ENCODE measurements at regions not wholly inside any gene's neighbourhood (a gene's known extent, or its start where the extent isn't known, plus 50 kb on each side); places are given as distances from the start of the nearest gene placed in this dataset.

DNA sequence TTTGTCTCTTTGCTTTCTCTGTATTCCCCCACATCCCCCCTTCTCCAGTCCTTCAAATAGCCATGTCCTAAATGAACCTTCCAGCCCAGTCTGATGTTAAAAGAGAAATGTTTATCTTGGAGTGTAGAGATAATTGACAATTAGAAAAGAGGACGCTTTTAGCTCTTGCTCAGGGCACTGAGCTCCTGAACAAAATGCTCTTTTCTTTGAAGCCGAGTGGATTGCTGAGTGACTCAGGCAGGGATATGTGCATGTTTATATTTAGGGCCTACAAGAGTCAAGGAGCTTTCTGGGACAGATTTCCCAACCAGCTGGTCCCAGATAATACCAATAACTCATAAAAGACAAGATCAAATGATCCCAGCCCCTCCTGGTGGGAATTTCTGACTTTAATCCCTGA is 88.0 kb upstream of the SETBP1 start:
- no peak for TF ChIP-seq CTCF (IDR thresholded peaks at IDR 0.05)
- peak; percentile 19 to 47 for TF ChIP-seq POLR2AphosphoS5 (IDR thresholded peaks at IDR 0.05)
